ENCODE measurements at regions not wholly inside any gene's neighbourhood (a gene's known extent, or its start where the extent isn't known, plus 50 kb on each side); places are given as distances from the start of the nearest gene placed in this dataset.

- TF ChIP-seq SUZ12 (IDR thresholded peaks at IDR 0.05; ENCODE audit: extremely low read depth, insufficient read depth, insufficient read length) (no peak), YY1 (IDR thresholded peaks at IDR 0.05; ENCODE audit: insufficient read depth, insufficient read length) (no peak), ZNF274 (IDR thresholded peaks at IDR 0.05; ENCODE audit: low read depth, low read length) (no peak)
Observed at GRCh38 chr18:1825296-1825695, 746.0 kb downstream of the METTL4 start.

Measured in NT2/D1 (cell line).